ENCODE measurements at regions not wholly inside any gene's neighbourhood (a gene's known extent, or its start where the extent isn't known, plus 50 kb on each side); places are given as distances from the start of the nearest gene placed in this dataset.
"Not testable (repeated sequence)": the region's sequence is repeated elsewhere in the genome, so short reads cannot be mapped to it uniquely, and the experiment has no call there.

DNA sequence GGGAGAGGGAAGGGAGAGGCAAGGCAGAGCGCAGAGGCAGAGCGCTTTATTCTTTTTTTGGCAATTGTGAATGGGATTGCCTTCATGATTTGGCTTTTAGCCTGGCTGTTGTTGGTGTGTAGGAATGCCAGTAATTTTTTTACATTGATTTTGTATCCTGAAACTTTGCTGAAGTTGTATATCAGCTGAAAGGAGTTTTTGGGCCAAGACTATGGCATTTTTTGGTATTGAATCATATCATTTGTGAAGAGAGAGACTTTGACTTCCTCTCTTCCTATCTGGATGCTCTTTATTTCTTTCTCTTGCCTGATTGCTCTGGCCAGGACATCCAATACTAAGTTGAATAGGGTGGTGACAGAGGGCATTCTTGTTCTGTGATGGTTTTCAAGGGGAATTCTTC, 291.3 kb downstream of the REEP3 start:
- TF ChIP-seq, protein P1, sequence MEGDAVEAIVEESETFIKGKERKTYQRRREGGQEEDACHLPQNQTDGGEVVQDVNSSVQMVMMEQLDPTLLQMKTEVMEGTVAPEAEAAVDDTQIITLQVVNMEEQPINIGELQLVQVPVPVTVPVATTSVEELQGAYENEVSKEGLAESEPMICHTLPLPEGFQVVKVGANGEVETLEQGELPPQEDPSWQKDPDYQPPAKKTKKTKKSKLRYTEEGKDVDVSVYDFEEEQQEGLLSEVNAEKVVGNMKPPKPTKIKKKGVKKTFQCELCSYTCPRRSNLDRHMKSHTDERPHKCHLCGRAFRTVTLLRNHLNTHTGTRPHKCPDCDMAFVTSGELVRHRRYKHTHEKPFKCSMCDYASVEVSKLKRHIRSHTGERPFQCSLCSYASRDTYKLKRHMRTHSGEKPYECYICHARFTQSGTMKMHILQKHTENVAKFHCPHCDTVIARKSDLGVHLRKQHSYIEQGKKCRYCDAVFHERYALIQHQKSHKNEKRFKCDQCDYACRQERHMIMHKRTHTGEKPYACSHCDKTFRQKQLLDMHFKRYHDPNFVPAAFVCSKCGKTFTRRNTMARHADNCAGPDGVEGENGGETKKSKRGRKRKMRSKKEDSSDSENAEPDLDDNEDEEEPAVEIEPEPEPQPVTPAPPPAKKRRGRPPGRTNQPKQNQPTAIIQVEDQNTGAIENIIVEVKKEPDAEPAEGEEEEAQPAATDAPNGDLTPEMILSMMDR (IDR thresholded peaks at IDR 0.05; ENCODE audit: control insufficient read depth, insufficient read depth, low read depth, low read length, missing control alignments) = no peak
- H3K4me3 ChIP-seq (ENCODE audit: control insufficient read depth, low read depth, low read length) = no peak overlapping the region
- DNase-seq (ENCODE audit: low read depth) = no peak

DNA sequence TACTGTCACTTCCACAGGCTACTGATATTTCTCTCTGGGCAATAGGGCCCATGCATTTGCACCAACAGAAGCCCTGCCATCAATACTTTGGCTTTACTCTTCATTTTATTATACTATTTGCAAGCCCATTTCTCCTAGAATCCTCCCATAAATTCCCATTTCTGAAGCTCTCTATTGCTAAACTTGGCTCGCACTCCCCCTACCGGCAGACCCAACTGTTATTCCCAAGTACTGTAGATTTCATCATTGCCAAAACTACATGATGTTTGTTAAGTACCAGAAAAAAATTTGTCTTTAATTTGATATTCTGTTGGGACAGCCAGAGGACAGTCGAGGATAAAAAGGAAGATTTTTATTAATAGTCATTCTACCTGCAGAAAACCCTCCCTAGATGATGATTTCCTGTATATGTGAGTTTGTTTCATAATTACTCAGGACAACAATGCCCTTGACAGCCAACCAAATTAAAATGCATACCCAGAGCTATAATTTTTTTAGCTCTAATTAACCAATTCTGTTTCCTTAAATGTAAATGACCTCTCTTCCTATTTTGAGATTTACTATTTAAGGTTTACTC, 298.6 kb downstream of the REEP3 start:
- TF ChIP-seq, protein P1 (IDR thresholded peaks at IDR 0.05; ENCODE audit: control insufficient read depth, insufficient read depth, low read depth, low read length, missing control alignments) = peak; percentile 83
- H3K4me3 ChIP-seq (ENCODE audit: control insufficient read depth, low read depth, low read length) = no peak overlapping the region
- DNase-seq (ENCODE audit: low read depth) = peak; percentile 44

DNA sequence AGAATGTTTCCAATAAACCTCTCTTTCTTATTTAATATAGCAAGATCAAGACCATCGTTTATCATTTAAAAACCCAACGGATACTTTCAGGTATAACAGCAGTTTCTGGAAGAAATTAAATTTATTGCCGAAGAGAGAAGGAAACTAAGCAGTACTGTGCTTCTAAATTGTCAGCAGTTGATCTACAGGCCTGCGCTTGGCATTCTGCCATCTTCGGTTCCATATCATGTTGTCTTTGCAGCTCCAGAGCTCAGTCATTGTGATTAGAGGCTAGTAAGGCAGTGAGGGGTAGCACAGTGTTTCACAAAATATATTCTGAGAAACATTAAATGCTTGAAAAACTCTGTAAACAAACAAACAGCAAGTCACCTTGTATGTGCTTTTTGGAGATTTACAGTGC, 301.3 kb downstream of the REEP3 start:
- TF ChIP-seq, protein P1 (IDR thresholded peaks at IDR 0.05; ENCODE audit: control insufficient read depth, insufficient read depth, low read depth, low read length, missing control alignments) = no peak

DNA sequence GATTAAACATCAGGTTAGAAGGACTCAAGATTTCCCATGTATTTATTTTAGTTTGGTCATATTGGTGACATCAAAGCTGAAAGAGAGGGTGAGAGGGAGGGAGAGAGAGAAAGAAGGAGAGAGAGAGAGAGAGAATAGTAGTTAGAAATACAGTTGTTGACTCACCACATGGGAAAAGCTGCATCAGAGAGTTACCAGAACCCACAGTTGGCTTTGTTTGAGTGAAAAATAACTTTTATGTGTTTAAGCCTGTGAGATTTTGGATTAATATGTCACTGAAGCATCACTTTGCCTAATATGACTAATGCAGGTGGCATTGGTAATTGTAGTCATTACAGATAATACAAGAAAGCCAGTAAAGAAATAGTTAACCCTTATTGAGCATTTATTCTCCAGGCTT, 303.9 kb downstream of the REEP3 start:
- DNase-seq (ENCODE audit: low read depth) = no peak
- H3K4me3 ChIP-seq (ENCODE audit: control insufficient read depth, low read depth, low read length) = no peak overlapping the region

More for the DNA sequence above, 301.3 kb downstream of the REEP3 start:
- no peak for DNase-seq (ENCODE audit: low read depth)
- H3K4me3 ChIP-seq (ENCODE audit: control insufficient read depth, low read depth, low read length) = no peak overlapping the region

DNA sequence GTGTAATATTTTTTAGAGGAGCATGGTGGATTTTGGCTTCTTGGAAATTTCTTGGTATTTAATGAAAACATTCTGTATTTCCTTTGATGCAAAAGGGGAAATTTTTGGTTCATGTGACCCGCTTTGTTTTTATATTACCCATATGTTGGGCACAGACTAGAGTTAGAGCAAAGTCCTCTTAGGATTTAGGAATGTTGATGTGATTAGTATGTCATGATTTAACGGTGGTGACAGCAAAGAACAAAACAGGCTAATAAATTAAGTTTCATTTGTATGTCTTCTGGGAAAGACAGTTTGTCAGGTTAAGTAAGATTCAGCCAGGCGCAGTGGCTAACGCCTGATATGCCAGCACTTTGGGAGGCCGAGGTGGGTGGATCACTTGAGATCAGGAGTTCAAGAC, 304.6 kb downstream of the REEP3 start:
- TF ChIP-seq, protein P1 (IDR thresholded peaks at IDR 0.05; ENCODE audit: control insufficient read depth, insufficient read depth, low read depth, low read length, missing control alignments) = no peak
- no peak overlapping the region for H3K4me3 ChIP-seq (ENCODE audit: control insufficient read depth, low read depth, low read length)
- DNase-seq (ENCODE audit: low read depth) = no peak

More for the DNA sequence above, 303.9 kb downstream of the REEP3 start:
- TF ChIP-seq, protein P1 (IDR thresholded peaks at IDR 0.05; ENCODE audit: control insufficient read depth, insufficient read depth, low read depth, low read length, missing control alignments) = no peak

DNA sequence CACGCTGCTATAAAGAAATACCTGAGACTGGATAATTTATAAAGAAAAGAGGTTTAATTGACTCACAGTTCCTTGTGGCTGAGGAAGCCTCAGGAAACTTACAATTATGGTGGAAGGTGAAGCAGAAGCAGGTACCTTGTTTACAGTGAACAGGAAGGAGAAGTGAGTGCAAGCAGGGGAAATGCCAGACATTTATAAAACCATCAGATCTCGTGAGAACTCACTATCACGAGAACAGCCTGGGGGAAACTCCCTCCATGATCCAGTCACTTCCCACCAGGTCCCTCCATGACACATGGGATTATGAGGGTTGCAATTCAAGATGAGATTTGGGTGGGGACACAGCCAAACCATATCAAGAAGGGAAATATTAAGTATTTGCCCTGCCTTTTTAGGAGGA, 305.8 kb downstream of the REEP3 start:
- DNase-seq (ENCODE audit: low read depth); H3K4me3 ChIP-seq (ENCODE audit: control insufficient read depth, low read depth, low read length): not testable (repeated sequence)

DNA sequence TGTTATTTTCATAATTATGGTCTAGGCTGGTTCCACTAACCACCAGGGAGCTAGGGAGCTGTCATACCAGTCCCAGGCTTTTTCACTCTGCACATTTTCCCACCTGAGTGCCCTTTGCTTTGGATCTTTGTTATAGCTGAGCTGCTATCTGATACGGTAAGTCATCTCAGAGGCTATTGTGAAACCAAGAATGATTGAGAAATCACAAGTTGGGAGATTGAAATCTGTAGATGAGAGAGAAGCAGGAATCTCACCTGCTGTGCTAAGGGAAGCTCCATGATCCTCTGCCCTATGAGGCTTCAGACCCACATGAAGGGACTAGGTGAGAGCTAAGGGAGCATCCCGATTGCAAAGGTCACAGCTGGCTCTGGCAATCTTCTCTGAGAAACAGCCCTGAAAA, 307.8 kb downstream of the REEP3 start:
- TF ChIP-seq, protein P1 (IDR thresholded peaks at IDR 0.05; ENCODE audit: control insufficient read depth, insufficient read depth, low read depth, low read length, missing control alignments) = no peak
- no peak for DNase-seq (ENCODE audit: low read depth)

More for the DNA sequence above, 307.8 kb downstream of the REEP3 start:
- no peak overlapping the region for H3K4me3 ChIP-seq (ENCODE audit: control insufficient read depth, low read depth, low read length)

All from AG09309 (cell line).